ENCODE measurements at regions not wholly inside any gene's neighbourhood (a gene's known extent, or its start where the extent isn't known, plus 50 kb on each side); places are given as distances from the start of the nearest gene placed in this dataset.
A peak's percentile ranks its signal among the peaks of the same experiment; 100 is the strongest.

- TF ChIP-seq, protein P1, sequence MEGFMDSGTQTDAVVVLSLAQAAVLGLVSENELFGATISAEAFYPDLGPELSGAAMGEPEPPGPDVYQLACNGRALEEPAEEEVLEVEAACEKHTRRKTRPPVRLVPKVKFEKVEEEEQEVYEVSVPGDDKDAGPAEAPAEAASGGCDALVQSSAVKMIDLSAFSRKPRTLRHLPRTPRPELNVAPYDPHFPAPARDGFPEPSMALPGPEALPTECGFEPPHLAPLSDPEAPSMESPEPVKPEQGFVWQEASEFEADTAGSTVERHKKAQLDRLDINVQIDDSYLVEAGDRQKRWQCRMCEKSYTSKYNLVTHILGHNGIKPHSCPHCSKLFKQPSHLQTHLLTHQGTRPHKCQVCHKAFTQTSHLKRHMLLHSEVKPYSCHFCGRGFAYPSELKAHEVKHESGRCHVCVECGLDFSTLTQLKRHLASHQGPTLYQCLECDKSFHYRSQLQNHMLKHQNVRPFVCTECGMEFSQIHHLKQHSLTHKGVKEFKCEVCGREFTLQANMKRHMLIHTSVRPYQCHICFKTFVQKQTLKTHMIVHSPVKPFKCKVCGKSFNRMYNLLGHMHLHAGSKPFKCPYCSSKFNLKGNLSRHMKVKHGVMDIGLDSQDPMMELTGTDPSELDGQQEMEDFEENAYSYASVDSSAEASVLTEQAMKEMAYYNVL (CRISPR knock-in tag; IDR thresholded peaks at IDR 0.05; ENCODE audit: borderline replicate concordance): peak; percentile 60; the same call in 1 of the 2 replicates
- TF ChIP-seq ZNF225 (CRISPR knock-in tag; IDR thresholded peaks at IDR 0.05) (no peak), GFI1 (CRISPR knock-in tag; IDR thresholded peaks at IDR 0.05; ENCODE audit: borderline replicate concordance) (peak; percentile 80), ARNT (IDR thresholded peaks at IDR 0.05) (no peak), POLR2AphosphoS2 (IDR thresholded peaks at IDR 0.05; ENCODE audit: low read depth, low read length) (no peak), MNT (IDR thresholded peaks at IDR 0.05) (no peak), GATAD2A (CRISPR knock-in tag; IDR thresholded peaks at IDR 0.05) (peak; percentile 95), NR2C2 (CRISPR knock-in tag; IDR thresholded peaks at IDR 0.05; ENCODE audit: borderline replicate concordance) (no peak; the same call in 1 of the 2 replicates), AHR (CRISPR knock-in tag; IDR thresholded peaks at IDR 0.05) (no peak), HHEX (CRISPR knock-in tag; IDR thresholded peaks at IDR 0.05) (peak; percentile 59; the same call in 1 of the 2 replicates), ISL2 (CRISPR knock-in tag; IDR thresholded peaks at IDR 0.05) (peak; percentile 94), KDM5B (CRISPR knock-in tag; IDR thresholded peaks at IDR 0.05; ENCODE audit: borderline replicate concordance) (no peak), NCOA2 (CRISPR knock-in tag; IDR thresholded peaks at IDR 0.05) (peak; percentile 95), ZNF337 (CRISPR knock-in tag; IDR thresholded peaks at IDR 0.05; ENCODE audit: borderline replicate concordance, low read depth) (no peak), TEAD2 (CRISPR knock-in tag; IDR thresholded peaks at IDR 0.05) (no peak), CBFB (CRISPR knock-in tag; IDR thresholded peaks at IDR 0.05) (no peak), ZNF430 (CRISPR knock-in tag; IDR thresholded peaks at IDR 0.05) (no peak; the same call in 1 of the 2 replicates), MEIS2 (CRISPR knock-in tag; IDR thresholded peaks at IDR 0.05) (0 out of 2 replicates have a peak, but pooled peaks have one; percentile 36), ZNF296 (CRISPR knock-in tag; conservative IDR thresholded peaks at IDR 0.05) (no peak), TARDBP (CRISPR knock-in tag; IDR thresholded peaks at IDR 0.05) (peak; percentile 85), SIX4 (CRISPR knock-in tag; IDR thresholded peaks at IDR 0.05) (peak; percentile 90), NFIB (CRISPR knock-in tag; IDR thresholded peaks at IDR 0.05; ENCODE audit: borderline replicate concordance) (no peak)
- TF ChIP-seq, protein P2, sequence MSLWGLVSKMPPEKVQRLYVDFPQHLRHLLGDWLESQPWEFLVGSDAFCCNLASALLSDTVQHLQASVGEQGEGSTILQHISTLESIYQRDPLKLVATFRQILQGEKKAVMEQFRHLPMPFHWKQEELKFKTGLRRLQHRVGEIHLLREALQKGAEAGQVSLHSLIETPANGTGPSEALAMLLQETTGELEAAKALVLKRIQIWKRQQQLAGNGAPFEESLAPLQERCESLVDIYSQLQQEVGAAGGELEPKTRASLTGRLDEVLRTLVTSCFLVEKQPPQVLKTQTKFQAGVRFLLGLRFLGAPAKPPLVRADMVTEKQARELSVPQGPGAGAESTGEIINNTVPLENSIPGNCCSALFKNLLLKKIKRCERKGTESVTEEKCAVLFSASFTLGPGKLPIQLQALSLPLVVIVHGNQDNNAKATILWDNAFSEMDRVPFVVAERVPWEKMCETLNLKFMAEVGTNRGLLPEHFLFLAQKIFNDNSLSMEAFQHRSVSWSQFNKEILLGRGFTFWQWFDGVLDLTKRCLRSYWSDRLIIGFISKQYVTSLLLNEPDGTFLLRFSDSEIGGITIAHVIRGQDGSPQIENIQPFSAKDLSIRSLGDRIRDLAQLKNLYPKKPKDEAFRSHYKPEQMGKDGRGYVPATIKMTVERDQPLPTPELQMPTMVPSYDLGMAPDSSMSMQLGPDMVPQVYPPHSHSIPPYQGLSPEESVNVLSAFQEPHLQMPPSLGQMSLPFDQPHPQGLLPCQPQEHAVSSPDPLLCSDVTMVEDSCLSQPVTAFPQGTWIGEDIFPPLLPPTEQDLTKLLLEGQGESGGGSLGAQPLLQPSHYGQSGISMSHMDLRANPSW (CRISPR knock-in tag; IDR thresholded peaks at IDR 0.05; ENCODE audit: borderline replicate concordance): no peak
- TF ChIP-seq, protein P3, sequence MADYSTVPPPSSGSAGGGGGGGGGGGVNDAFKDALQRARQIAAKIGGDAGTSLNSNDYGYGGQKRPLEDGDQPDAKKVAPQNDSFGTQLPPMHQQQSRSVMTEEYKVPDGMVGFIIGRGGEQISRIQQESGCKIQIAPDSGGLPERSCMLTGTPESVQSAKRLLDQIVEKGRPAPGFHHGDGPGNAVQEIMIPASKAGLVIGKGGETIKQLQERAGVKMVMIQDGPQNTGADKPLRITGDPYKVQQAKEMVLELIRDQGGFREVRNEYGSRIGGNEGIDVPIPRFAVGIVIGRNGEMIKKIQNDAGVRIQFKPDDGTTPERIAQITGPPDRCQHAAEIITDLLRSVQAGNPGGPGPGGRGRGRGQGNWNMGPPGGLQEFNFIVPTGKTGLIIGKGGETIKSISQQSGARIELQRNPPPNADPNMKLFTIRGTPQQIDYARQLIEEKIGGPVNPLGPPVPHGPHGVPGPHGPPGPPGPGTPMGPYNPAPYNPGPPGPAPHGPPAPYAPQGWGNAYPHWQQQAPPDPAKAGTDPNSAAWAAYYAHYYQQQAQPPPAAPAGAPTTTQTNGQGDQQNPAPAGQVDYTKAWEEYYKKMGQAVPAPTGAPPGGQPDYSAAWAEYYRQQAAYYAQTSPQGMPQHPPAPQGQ (CRISPR knock-in tag; IDR thresholded peaks at IDR 0.05; ENCODE audit: borderline replicate concordance): no peak
Measured at GRCh38 chr2:19140463-19141208, 217.8 kb downstream of the OSR1 start (continued).
